K562 (cell line): ENCODE measurements at regions not wholly inside any gene's neighbourhood (a gene's known extent, or its start where the extent isn't known, plus 50 kb on each side); places are given as distances from the start of the nearest gene placed in this dataset.

Experiments
- DIDO1 ChIP-seq: fragments of 450-650 bp; IDR thresholded peaks from 2 replicates; pipeline ENCODE4 v1.6.1; 2016; ENCODE audit warnings: low read depth, missing biosample characterization, missing genetic modification characterization
- EGR1 ChIP-seq: fragments of 450-650 bp; conservative IDR thresholded peaks from 2 replicates; pipeline ENCODE4 v1.6.1; 2017; ENCODE audit warnings: mild to moderate bottlenecking
- EZH2 ChIP-seq: IDR thresholded peaks from 2 replicates; pipeline ENCODE4 v1.6.1; 2012; ENCODE audit warnings: low read depth, mild to moderate bottlenecking, inconsistent platforms, low read length, borderline replicate concordance
- FOXA1 ChIP-seq: fragments of 450-650 bp; IDR thresholded peaks from 2 replicates; pipeline ENCODE4 v1.6.1; 2016; ENCODE audit warnings: mild to moderate bottlenecking, borderline replicate concordance
- GTF2F1 ChIP-seq: IDR thresholded peaks from 2 replicates; pipeline ENCODE4 v1.6.1; 2011; ENCODE audit warnings: low read depth, low read length, improper control_type of control experiment
- HNRNPH1 ChIP-seq: fragments of 200-400 bp; formaldehyde crosslinking; optimal IDR thresholded peaks from 2 replicates; pipeline ENCODE3; 2017; ENCODE audit warnings: low read depth, mild to moderate bottlenecking, low read length, moderate library complexity
- KDM1A ChIP-seq, 2 experiments: fragments of 450-650 bp; IDR thresholded peaks; 2 replicates each; pipeline ENCODE4 v1.6.1; 2016; ENCODE audit warnings: mild to moderate bottlenecking in 2 of 2
- KDM4B ChIP-seq, 2 experiments: fragments of 450-650 bp in 1 of 2; sonication (generic) in 1 of 2; IDR thresholded peaks; 2 replicates each; pipeline ENCODE4 v1.6.1; 2016 to 2017; ENCODE audit warnings: borderline replicate concordance in 2 of 2, antibody characterized with exemption in 1 of 2, low read depth in 1 of 2, mild to moderate bottlenecking in 1 of 2
- MCM7 ChIP-seq, 2 experiments: fragments of 450-650 bp; IDR thresholded peaks; 2 replicates each; pipeline ENCODE4 v1.6.1; 2016 to 2018
- MTA1 ChIP-seq: fragments of 450-650 bp; IDR thresholded peaks from 2 replicates; pipeline ENCODE4 v1.6.1; 2017; ENCODE audit warnings: borderline replicate concordance
- MTA3 ChIP-seq: fragments of 450-650 bp; formaldehyde crosslinking; IDR thresholded peaks from 2 replicates; pipeline ENCODE4 v1.6.1; 2017; ENCODE audit warnings: mild to moderate bottlenecking, borderline replicate concordance
- MYBL2 ChIP-seq, 2 experiments: fragments of 450-650 bp in 1 of 2; sonication (generic) in 1 of 2; formaldehyde crosslinking in 1 of 2; IDR thresholded peaks; 2 replicates each; pipeline versions ENCODE4 v1.6.1 to v1.8.1; 2017 to 2022; ENCODE audit warnings: borderline replicate concordance in 1 of 2, inconsistent platforms in 1 of 2, low read depth in 1 of 2, mild to moderate bottlenecking in 1 of 2, missing genetic modification reagents in 1 of 2, moderate library complexity in 1 of 2
- NFIC ChIP-seq: fragments of 450-650 bp; IDR thresholded peaks from 2 replicates; pipeline ENCODE4 v1.6.1; 2017; ENCODE audit warnings: mild to moderate bottlenecking, inconsistent platforms
- PTBP1 ChIP-seq: fragments of 200-400 bp; formaldehyde crosslinking; IDR thresholded peaks from 2 replicates; pipeline ENCODE4 v1.6.1; 2017; ENCODE audit warnings: low read depth, low read length
- RBFOX2 ChIP-seq: fragments of 200-400 bp; formaldehyde crosslinking; IDR thresholded peaks from 2 replicates; pipeline ENCODE4 v1.6.1; 2017; ENCODE audit warnings: low read depth, mild to moderate bottlenecking, low read length, moderate library complexity
- RBM14 ChIP-seq: fragments of 200-400 bp; formaldehyde crosslinking; IDR thresholded peaks from 2 replicates; pipeline ENCODE4 v1.6.1; 2018; ENCODE audit warnings: low read depth, mild to moderate bottlenecking, low read length, moderate library complexity, borderline replicate concordance; ENCODE audit not compliant: insufficient read depth
- SMARCC2 ChIP-seq: fragments of 450-650 bp; IDR thresholded peaks from 2 replicates; pipeline ENCODE4 v1.6.1; 2017; ENCODE audit warnings: antibody characterized with exemption, moderate library complexity, mild to moderate bottlenecking, low read depth
- SNRNP70 ChIP-seq: fragments of 200-400 bp; formaldehyde crosslinking; optimal IDR thresholded peaks from 2 replicates; pipeline ENCODE3; 2017; ENCODE audit warnings: low read depth, low read length
- SUPT5H ChIP-seq: fragments of 450-650 bp; IDR thresholded peaks from 2 replicates; pipeline ENCODE4 v1.6.1; 2016
- U2AF2 ChIP-seq: fragments of 200-400 bp; formaldehyde crosslinking; optimal IDR thresholded peaks from 2 replicates; pipeline ENCODE3; 2017; ENCODE audit warnings: low read depth, mild to moderate bottlenecking, low read length
- ZFP36 ChIP-seq: fragments of 150-350 bp; IDR thresholded peaks from 2 replicates; pipeline ENCODE4 v1.6.1; 2018; ENCODE audit warnings: low read length, low read depth; ENCODE audit not compliant: partially characterized antibody
- ZNF263 ChIP-seq: sonication (generic); formaldehyde crosslinking; IDR thresholded peaks from 2 replicates; pipeline ENCODE4 v1.8.0; 2022; ENCODE audit warnings: mild to moderate bottlenecking, missing genetic modification reagents, borderline replicate concordance
- ZNF507 ChIP-seq: conservative IDR thresholded peaks from 2 replicates; pipeline ENCODE4 v1.6.1; 2017; ENCODE audit warnings: missing genetic modification characterization, missing compliant biosample characterization
- ZNF584 ChIP-seq: fragments of 200-800 bp; sonication (Bioruptor generic); IDR thresholded peaks from 2 replicates; pipeline ENCODE4 v1.6.1; 2016; ENCODE audit warnings: low read depth, mild to moderate bottlenecking, missing genetic modification characterization, missing compliant biosample characterization
- ZNF586 ChIP-seq: fragments of 450-650 bp; formaldehyde crosslinking; conservative IDR thresholded peaks from 2 replicates; pipeline ENCODE4 v1.4.0; 2020; ENCODE audit warnings: mild to moderate bottlenecking, moderate library complexity
- ZNF780A ChIP-seq: fragments of 250-450 bp; sonication (Bioruptor Pico); IDR thresholded peaks from 2 replicates; pipeline ENCODE4 v1.5.0; 2021; ENCODE audit warnings: mild to moderate bottlenecking
- TF ChIP-seq, protein P1 (sequence below), 2 experiments: fragments of 450-650 bp; IDR thresholded peaks; 2 replicates each; pipeline ENCODE4 v1.6.1; 2016
- TF ChIP-seq, protein P2 (sequence below): fragments of 450-650 bp; formaldehyde crosslinking; IDR thresholded peaks from 2 replicates; pipeline ENCODE4 v1.4.0; 2020; ENCODE audit warnings: mild to moderate bottlenecking, mixed read lengths

GRCh38 chr17:47066841-47067682 is 88.0 kb upstream of the RPRML start (continued):
- TF ChIP-seq EZH2 = no peak
- TF ChIP-seq ZNF263 (CRISPR knock-in tag) = no peak
- TF ChIP-seq U2AF2 = no peak
- peak; percentile 86 for TF ChIP-seq MTA3
- peak; percentile 93 for TF ChIP-seq RBFOX2
- TF ChIP-seq, protein P1, sequence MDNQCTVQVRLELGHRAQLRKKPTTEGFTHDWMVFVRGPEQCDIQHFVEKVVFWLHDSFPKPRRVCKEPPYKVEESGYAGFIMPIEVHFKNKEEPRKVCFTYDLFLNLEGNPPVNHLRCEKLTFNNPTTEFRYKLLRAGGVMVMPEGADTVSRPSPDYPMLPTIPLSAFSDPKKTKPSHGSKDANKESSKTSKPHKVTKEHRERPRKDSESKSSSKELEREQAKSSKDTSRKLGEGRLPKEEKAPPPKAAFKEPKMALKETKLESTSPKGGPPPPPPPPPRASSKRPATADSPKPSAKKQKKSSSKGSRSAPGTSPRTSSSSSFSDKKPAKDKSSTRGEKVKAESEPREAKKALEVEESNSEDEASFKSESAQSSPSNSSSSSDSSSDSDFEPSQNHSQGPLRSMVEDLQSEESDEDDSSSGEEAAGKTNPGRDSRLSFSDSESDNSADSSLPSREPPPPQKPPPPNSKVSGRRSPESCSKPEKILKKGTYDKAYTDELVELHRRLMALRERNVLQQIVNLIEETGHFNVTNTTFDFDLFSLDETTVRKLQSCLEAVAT (IDR thresholded peaks at IDR 0.05) = peak in 1 of 2 experiments; percentile 19; a peak in 1 of 4 replicates
- TF ChIP-seq ZNF780A (CRISPR knock-in tag) = no peak
- 0 out of 2 replicates have a peak, but pooled peaks have one; percentile 19 for TF ChIP-seq PTBP1
- TF ChIP-seq ZNF507 = no peak
- TF ChIP-seq, protein P2, sequence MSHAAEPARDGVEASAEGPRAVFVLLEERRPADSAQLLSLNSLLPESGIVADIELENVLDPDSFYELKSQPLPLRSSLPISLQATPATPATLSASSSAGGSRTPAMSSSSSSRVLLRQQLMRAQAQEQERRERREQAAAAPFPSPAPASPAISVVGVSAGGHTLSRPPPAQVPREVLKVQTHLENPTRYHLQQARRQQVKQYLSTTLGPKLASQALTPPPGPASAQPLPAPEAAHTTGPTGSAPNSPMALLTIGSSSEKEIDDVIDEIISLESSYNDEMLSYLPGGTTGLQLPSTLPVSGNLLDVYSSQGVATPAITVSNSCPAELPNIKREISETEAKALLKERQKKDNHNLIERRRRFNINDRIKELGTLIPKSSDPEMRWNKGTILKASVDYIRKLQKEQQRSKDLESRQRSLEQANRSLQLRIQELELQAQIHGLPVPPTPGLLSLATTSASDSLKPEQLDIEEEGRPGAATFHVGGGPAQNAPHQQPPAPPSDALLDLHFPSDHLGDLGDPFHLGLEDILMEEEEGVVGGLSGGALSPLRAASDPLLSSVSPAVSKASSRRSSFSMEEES = no peak
- TF ChIP-seq KDM1A (IDR thresholded peaks at IDR 0.05) = peak in 1 of 2 experiments; percentile 70; a peak in 1 of 4 replicates
- no peak for TF ChIP-seq SMARCC2
- TF ChIP-seq EGR1 = no peak; the same call in 1 of the 2 replicates
- peak; percentile 48; the same call in 1 of the 2 replicates for TF ChIP-seq GTF2F1
- peak; percentile 90 for TF ChIP-seq DIDO1
- TF ChIP-seq KDM4B (IDR thresholded peaks at IDR 0.05; ENCODE audit: borderline replicate concordance in 2 of 2, low read depth in 1 of 2) = peak in 1 of 2 experiments; percentile 96; a peak in 2 of 4 replicates
- TF ChIP-seq FOXA1 = no peak
- TF ChIP-seq HNRNPH1 = no peak
- no peak for TF ChIP-seq ZNF586 (CRISPR knock-in tag)
- no peak for TF ChIP-seq MCM7 (IDR thresholded peaks at IDR 0.05)
- TF ChIP-seq MYBL2 (IDR thresholded peaks at IDR 0.05; ENCODE audit: low read depth) = peak; percentile 90
- TF ChIP-seq MYBL2 (CRISPR knock-in tag; IDR thresholded peaks at IDR 0.05; ENCODE audit: borderline replicate concordance) = no peak
- TF ChIP-seq RBM14 = no peak
- TF ChIP-seq ZNF584 (CRISPR knock-in tag) = no peak
- TF ChIP-seq SNRNP70 = no peak
- no peak for TF ChIP-seq ZFP36
- peak; percentile 18; the same call in 1 of the 2 replicates for TF ChIP-seq MTA1
- TF ChIP-seq NFIC = peak; percentile 59
- peak; percentile 97 for TF ChIP-seq SUPT5H
